CD14-positive monocyte (primary cell): ENCODE measurements at regions not wholly inside any gene's neighbourhood (a gene's known extent, or its start where the extent isn't known, plus 50 kb on each side); places are given as distances from the start of the nearest gene placed in this dataset.

Experiments
- DNase-seq, 3 donors: peaks; one replicate each; pipeline ENCODE4 v3.0.0-alpha.2; 2011 to 2022
- H2AFZ ChIP-seq: 2 replicates; pipeline ENCODE4 v1.6.0; 2012; ENCODE audit warnings: mild to moderate bottlenecking, low read depth, low read length, inconsistent platforms; ENCODE audit not compliant: insufficient read depth, poor library complexity, severe bottlenecking
- H3K27ac ChIP-seq, 2 donors: 1 replicate in 1 of 2; 2 replicates in 1 of 2; pipeline ENCODE4 v1.5.1; 2012 to 2013; ENCODE audit warnings: low read length in 2 of 2, control low read depth in 1 of 2, inconsistent platforms in 1 of 2, low read depth in 1 of 2, mild to moderate bottlenecking in 1 of 2
- H3K27me3 ChIP-seq, 2 donors: one replicate each; pipeline versions ENCODE4 v1.6.0 to v1.6.1; 2011 to 2013; ENCODE audit warnings: low read length in 2 of 2; ENCODE audit not compliant: control insufficient read depth in 2 of 2, insufficient read depth in 2 of 2
- H3K36me3 ChIP-seq, 2 donors: replicated peaks in 1 of 2; 1 replicate in 1 of 2; 2 replicates in 1 of 2; pipeline versions ENCODE4 v1.5.1 to v1.6.1; 2012 to 2013; ENCODE audit warnings: low read length in 2 of 2, control low read depth in 1 of 2, inconsistent platforms in 1 of 2, mild to moderate bottlenecking in 1 of 2; ENCODE audit not compliant: insufficient read depth in 2 of 2, control insufficient read depth in 1 of 2
- H3K4me1 ChIP-seq, 2 donors: 1 replicate in 1 of 2; 2 replicates in 1 of 2; pipeline versions ENCODE4 v1.5.1 to v1.6.1; 2012 to 2013; ENCODE audit warnings: low read length in 2 of 2, control low read depth in 1 of 2, inconsistent platforms in 1 of 2, mild to moderate bottlenecking in 1 of 2, moderate library complexity in 1 of 2; ENCODE audit not compliant: insufficient read depth in 2 of 2, control insufficient read depth in 1 of 2
- H3K4me2 ChIP-seq: replicated peaks from 2 replicates; pipeline ENCODE3; 2012; ENCODE audit warnings: low read length, moderate library complexity, mild to moderate bottlenecking; ENCODE audit not compliant: poor library complexity, severe bottlenecking; ENCODE audit errors: extremely low read depth
- H3K4me3 ChIP-seq, 3 experiments: fragments of 200-600 bp in 1 of 3; sonication (generic) in 1 of 3; replicated peaks in 1 of 3; 1 replicate in 2 of 3; 2 replicates in 1 of 3; pipeline ENCODE4 v1.5.1; 2011 to 2013; ENCODE audit warnings: low read length in 3 of 3, mild to moderate bottlenecking in 3 of 3, control low read depth in 2 of 3, low read depth in 2 of 3, inconsistent platforms in 1 of 3, moderate library complexity in 1 of 3
- H3K79me2 ChIP-seq: 2 replicates; pipeline ENCODE4 v1.6.0; 2012; ENCODE audit warnings: mild to moderate bottlenecking, control low read depth, inconsistent platforms, low read length, moderate library complexity; ENCODE audit not compliant: insufficient read depth
- H3K9ac ChIP-seq: 2 replicates; pipeline ENCODE4 v1.6.0; 2017; ENCODE audit warnings: low read length, mild to moderate bottlenecking; ENCODE audit not compliant: insufficient read depth, poor library complexity, severe bottlenecking
- H3K9me3 ChIP-seq, 2 donors: replicated peaks in 1 of 2; 1 replicate in 1 of 2; 2 replicates in 1 of 2; pipeline versions ENCODE4 v1.5.1 to v1.6.1; 2012 to 2013; ENCODE audit warnings: low read length in 2 of 2, control low read depth in 1 of 2; ENCODE audit not compliant: control insufficient read depth in 1 of 2, insufficient read depth in 1 of 2
- H4K20me1 ChIP-seq: 2 replicates; pipeline ENCODE4 v1.6.0; 2012; ENCODE audit warnings: mild to moderate bottlenecking, low read length, control low read depth, moderate library complexity; ENCODE audit not compliant: insufficient read depth
- H3K27ac Mint-ChIP-seq, 7 donors: one replicate each; pipeline ENCODE4 v1.8.0; 2020; ENCODE audit warnings: mild to moderate bottlenecking in 7 of 7, mixed read lengths in 7 of 7, moderate library complexity in 6 of 7, inconsistent platforms in 2 of 7
- H3K27me3 Mint-ChIP-seq, 3 donors: one replicate each; pipeline ENCODE4 v1.8.0; 2021 to 2022; ENCODE audit warnings: low read depth in 3 of 3, mild to moderate bottlenecking in 3 of 3, mixed read lengths in 3 of 3, moderate library complexity in 3 of 3, inconsistent platforms in 1 of 3
- H3K36me3 Mint-ChIP-seq, 2 donors: one replicate each; pipeline ENCODE4 v1.8.0; 2020; ENCODE audit warnings: mixed read lengths in 2 of 2, inconsistent platforms in 1 of 2, mild to moderate bottlenecking in 1 of 2
- H3K4me1 Mint-ChIP-seq: one replicate; pipeline ENCODE4 v1.8.0; 2020; ENCODE audit warnings: mild to moderate bottlenecking, mixed read lengths
- H3K4me3 Mint-ChIP-seq, 2 donors: one replicate each; pipeline ENCODE4 v1.8.0; 2020; ENCODE audit warnings: mild to moderate bottlenecking in 2 of 2, mixed read lengths in 2 of 2, moderate library complexity in 1 of 2
- H3K9me3 Mint-ChIP-seq, 7 donors: one replicate each; pipeline ENCODE4 v1.8.0; 2020 to 2022; ENCODE audit warnings: mixed read lengths in 7 of 7, mild to moderate bottlenecking in 6 of 7, moderate library complexity in 6 of 7, inconsistent platforms in 2 of 7
- WGBS: methylation state at CpG from one replicate; pipeline ENCODE4 v1.1.5; 2013; ENCODE audit warnings: missing lambda C conversion rate; ENCODE audit not compliant: insufficient coverage; 5-methylcytosine and 5-hydroxymethylcytosine counted together
- intact Hi-C, 2 donors: fragments of 100-400 bp; cut with micrococcal nuclease; formaldehyde crosslinking; loops; one replicate each; pipeline versions ENCODE4 v1.15.0 to v1.15.1; 2023
- TF ChIP-seq, protein P1 (sequence below): fragments of 200-600 bp; IDR thresholded peaks from one replicate; pipeline ENCODE4 v1.8.0; 2022; ENCODE audit warnings: antibody characterized with exemption, mild to moderate bottlenecking

- Histone ChIP-seq H2AFZ (no peak overlapping the region), H3K4me2 (no peak overlapping the region), H3K9ac (no peak overlapping the region), H3K27ac (no peak overlapping the region), H3K36me3 (no peaks in the 10 kb centered on the region), H3K27me3 (no peaks in the 10 kb centered on the region), H3K4me3 (no peak overlapping the region), H3K79me2 (no peaks in the 10 kb centered on the region), H4K20me1 (no peaks in the 10 kb centered on the region), H3K9me3 (peaks cover 6 to 8% of the 10 kb centered on the region in 2 donors), H3K4me1 (no peaks in the 10 kb centered on the region)
- H3K4me1 Mint-ChIP-seq: no peaks in the 10 kb centered on the region
- H3K27ac Mint-ChIP-seq: no peak overlapping the region
- H3K27me3 Mint-ChIP-seq: peaks cover 0 to 3% (median 2%) of the 10 kb centered on the region in 3 donors
- WGBS: no CpG with 5 or more reads among the region's 2 CpGs
- intact Hi-C loops: no loop called here
- no peak for DNase-seq
- no peak overlapping the region for H3K4me3 Mint-ChIP-seq
- TF ChIP-seq, protein P1, sequence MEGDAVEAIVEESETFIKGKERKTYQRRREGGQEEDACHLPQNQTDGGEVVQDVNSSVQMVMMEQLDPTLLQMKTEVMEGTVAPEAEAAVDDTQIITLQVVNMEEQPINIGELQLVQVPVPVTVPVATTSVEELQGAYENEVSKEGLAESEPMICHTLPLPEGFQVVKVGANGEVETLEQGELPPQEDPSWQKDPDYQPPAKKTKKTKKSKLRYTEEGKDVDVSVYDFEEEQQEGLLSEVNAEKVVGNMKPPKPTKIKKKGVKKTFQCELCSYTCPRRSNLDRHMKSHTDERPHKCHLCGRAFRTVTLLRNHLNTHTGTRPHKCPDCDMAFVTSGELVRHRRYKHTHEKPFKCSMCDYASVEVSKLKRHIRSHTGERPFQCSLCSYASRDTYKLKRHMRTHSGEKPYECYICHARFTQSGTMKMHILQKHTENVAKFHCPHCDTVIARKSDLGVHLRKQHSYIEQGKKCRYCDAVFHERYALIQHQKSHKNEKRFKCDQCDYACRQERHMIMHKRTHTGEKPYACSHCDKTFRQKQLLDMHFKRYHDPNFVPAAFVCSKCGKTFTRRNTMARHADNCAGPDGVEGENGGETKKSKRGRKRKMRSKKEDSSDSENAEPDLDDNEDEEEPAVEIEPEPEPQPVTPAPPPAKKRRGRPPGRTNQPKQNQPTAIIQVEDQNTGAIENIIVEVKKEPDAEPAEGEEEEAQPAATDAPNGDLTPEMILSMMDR: no peak
- peaks cover 4 to 13% (median 7%) of the 10 kb centered on the region in 7 donors for H3K9me3 Mint-ChIP-seq
- no peaks in the 10 kb centered on the region for H3K36me3 Mint-ChIP-seq
These were observed 81.1 kb upstream of the CD2AP start for GRCh38 chr6:47396401-47397069.

GRCh38 chr6:47400581-47400980 lies 77.0 kb upstream of the CD2AP start:
- intact Hi-C loops: no loop called here
- Mint-ChIP-seq H3K4me3 (no peak overlapping the region), H3K27ac (no peak overlapping the region), H3K9me3 (peaks cover 0 to 3% (median 0%) of the 10 kb centered on the region in 7 donors), H3K36me3 (no peaks in the 10 kb centered on the region), H3K4me1 (no peaks in the 10 kb centered on the region), H3K27me3 (peaks cover 0 to 3% (median 0%) of the 10 kb centered on the region in 3 donors)
- H3K27me3 ChIP-seq: no peaks in the 10 kb centered on the region
- no peak overlapping the region for H3K9ac ChIP-seq
- H3K4me1 ChIP-seq: no peaks in the 10 kb centered on the region
- no peak overlapping the region for H3K4me3 ChIP-seq
- DNase-seq: no peak
- no peak overlapping the region for H3K4me2 ChIP-seq
- no peak overlapping the region for H3K27ac ChIP-seq
- TF ChIP-seq, protein P1: no peak
- H3K79me2 ChIP-seq: no peaks in the 10 kb centered on the region
- no peaks in the 10 kb centered on the region for H3K36me3 ChIP-seq
- no peaks in the 10 kb centered on the region for H3K9me3 ChIP-seq
- 94% methylated on average over 3 of the region's 3 CpGs for WGBS
- no peak overlapping the region for H2AFZ ChIP-seq
- no peaks in the 10 kb centered on the region for H4K20me1 ChIP-seq
